HepG2 (cell line): ENCODE measurements at regions not wholly inside any gene's neighbourhood (a gene's known extent, or its start where the extent isn't known, plus 50 kb on each side); places are given as distances from the start of the nearest gene placed in this dataset.

ENCODE experiments used
- ATAC-seq: fragments of 200-7000 bp; cut with Tn5 transposase; 3 replicates; pipeline ENCODE4 v1.9.1; 2020; ENCODE audit warnings: mild to moderate bottlenecking, moderate library complexity
- BruUV-seq: library from RNA; stranded (reverse); fragments of 400-500 nt; replicated peaks from 2 replicates; lab custom pipeline; 2021; lab: Mats Ljungman, UMichigan
- CTCF ChIA-PET: fragments of 300-600 bp; formaldehyde crosslinking; extraction: SDS; loops from one replicate; lab custom pipeline; 2021; ENCODE audit warnings: low total read pairs, inconsistent platforms, low intra/inter-chr PET ratio; lab: Yijun Ruan, JAX
- POLR2A ChIA-PET: fragments of 350-600 bp; sonication (Branson Sonifier 250); formaldehyde crosslinking; loops from one replicate; lab custom pipeline; 2020; ENCODE audit warnings: antibody characterized with exemption, inconsistent platforms; lab: Yijun Ruan, JAX
- DNase-seq: peaks from one replicate; pipeline ENCODE4 v3.0.0-alpha.2; 2015; ENCODE audit warnings: low spot score
- FAIRE-seq: peaks from 3 replicates; lab custom pipeline; 2011; peaks lifted over from hg19 to GRCh38; lab: Jason Lieb, UNC
- H2AFZ ChIP-seq: one replicate; pipeline ENCODE4 v1.6.1; 2011; ENCODE audit warnings: low read length, inconsistent platforms
- H3K27ac ChIP-seq: fragments of 300-600 bp; 3 replicates; pipeline ENCODE4 v1.8.0; 2011; ENCODE audit warnings: mixed run types, mild to moderate bottlenecking, mixed read lengths, low read length, inconsistent platforms; ENCODE audit not compliant: insufficient read depth; ENCODE audit errors: extremely low read length
- H3K27me3 ChIP-seq, 2 experiments: fragments of 200-600 bp in 1 of 2; 2 replicates in 1 of 2; 3 replicates in 1 of 2; pipeline versions ENCODE4 v1.6.0 to v1.8.0; 2011; ENCODE audit warnings: low read length in 2 of 2, mild to moderate bottlenecking in 2 of 2, moderate library complexity in 2 of 2, inconsistent platforms in 1 of 2; ENCODE audit not compliant: insufficient read depth in 2 of 2, control insufficient read depth in 1 of 2
- H3K36me3 ChIP-seq, 2 experiments: fragments of 200-600 bp in 1 of 2; replicated peaks in 1 of 2; 2 replicates in 1 of 2; 3 replicates in 1 of 2; pipeline versions ENCODE4 v1.5.1 to v1.8.0; 2011; ENCODE audit warnings: low read length in 2 of 2, inconsistent platforms in 1 of 2; ENCODE audit not compliant: insufficient read depth in 2 of 2, control insufficient read depth in 1 of 2
- H3K4me1 ChIP-seq: 2 replicates; pipeline ENCODE4 v1.5.1; 2012; ENCODE audit warnings: low read length, inconsistent platforms; ENCODE audit not compliant: insufficient read depth
- H3K4me2 ChIP-seq: 2 replicates; pipeline ENCODE4 v1.6.0; 2011; ENCODE audit warnings: low read depth, low read length, inconsistent platforms
- H3K4me3 ChIP-seq, 3 experiments: fragments of 200-600 bp in 1 of 3; sonication (generic), shearing (Covaris generic) in 1 of 3; replicated peaks in 1 of 3; 2 replicates each; pipeline ENCODE4 v1.5.1; 2011 to 2016; ENCODE audit warnings: low read length in 3 of 3, inconsistent platforms in 2 of 3, low read depth in 2 of 3, mild to moderate bottlenecking in 2 of 3, control low read depth in 1 of 3, mixed read lengths in 1 of 3; ENCODE audit not compliant: insufficient read depth in 1 of 3
- H3K79me2 ChIP-seq: one replicate; pipeline ENCODE4 v1.6.1; 2011; ENCODE audit warnings: low read length, inconsistent platforms; ENCODE audit not compliant: insufficient read depth
- H3K9ac ChIP-seq: 2 replicates; pipeline ENCODE4 v1.6.0; 2011; ENCODE audit warnings: mild to moderate bottlenecking, low read depth, low read length, inconsistent platforms; ENCODE audit not compliant: insufficient read depth
- H3K9me3 ChIP-seq: 2 replicates; pipeline ENCODE4 v1.5.1; 2012; ENCODE audit warnings: mild to moderate bottlenecking, low read length
- H4K20me1 ChIP-seq: 2 replicates; pipeline ENCODE4 v1.6.0; 2011; ENCODE audit warnings: inconsistent platforms, mild to moderate bottlenecking, low read length, moderate library complexity; ENCODE audit not compliant: insufficient read depth
- ZNF331 ChIP-seq: sonication (generic); formaldehyde crosslinking; IDR thresholded peaks from 2 replicates; pipeline ENCODE4 v1.4.0; 2020; ENCODE audit warnings: missing genetic modification reagents
- ZNF34 ChIP-seq: sonication (generic); formaldehyde crosslinking; IDR thresholded peaks from 2 replicates; pipeline ENCODE4 v1.4.0; 2020; ENCODE audit warnings: mild to moderate bottlenecking, missing genetic modification reagents, borderline replicate concordance
- ZNF354B ChIP-seq: sonication (generic); formaldehyde crosslinking; IDR thresholded peaks from 2 replicates; pipeline ENCODE4 v1.8.0; 2022; ENCODE audit warnings: mild to moderate bottlenecking, missing genetic modification reagents
- ZNF512 ChIP-seq: sonication (generic); formaldehyde crosslinking; IDR thresholded peaks from 2 replicates; pipeline ENCODE4 v1.4.0; 2020; ENCODE audit warnings: mild to moderate bottlenecking, missing genetic modification reagents
- ZZZ3 ChIP-seq: sonication (generic); formaldehyde crosslinking; IDR thresholded peaks from 2 replicates; pipeline ENCODE4 v1.4.0; 2020; ENCODE audit warnings: missing genetic modification reagents, mild to moderate bottlenecking, borderline replicate concordance
- WGBS: methylation state at CpG from one replicate; pipeline ENCODE4 v1.1.6; 2017; ENCODE audit warnings: low lambda C conversion rate; 5-methylcytosine and 5-hydroxymethylcytosine counted together
- in situ Hi-C: cut with HindIII; loops from 2 replicates; pipeline ENCODE4 v1.10.0; 2017; ENCODE audit warnings: low pct_unique_long_range_greater_than_20kb; ENCODE audit not compliant: extremely low pct_ligation_motif_present
- intact Hi-C: fragments of 100-400 bp; cut with micrococcal nuclease; formaldehyde crosslinking; loops from one replicate; pipeline ENCODE4 v1.10.0; 2022; ENCODE audit not compliant: unreplicated experiment
- TF ChIP-seq, protein P1 (sequence below): fragments of 450-650 bp; IDR thresholded peaks from 2 replicates; pipeline ENCODE4 v1.6.1; 2017; ENCODE audit warnings: mild to moderate bottlenecking

- TF ChIP-seq ZNF512 (CRISPR knock-in tag): no peak
- TF ChIP-seq, all 625 proteins: peak for 0
Measured at GRCh38 chr3:187975561-187976364, 178.2 kb upstream of the LPP start (continued).

DNA sequence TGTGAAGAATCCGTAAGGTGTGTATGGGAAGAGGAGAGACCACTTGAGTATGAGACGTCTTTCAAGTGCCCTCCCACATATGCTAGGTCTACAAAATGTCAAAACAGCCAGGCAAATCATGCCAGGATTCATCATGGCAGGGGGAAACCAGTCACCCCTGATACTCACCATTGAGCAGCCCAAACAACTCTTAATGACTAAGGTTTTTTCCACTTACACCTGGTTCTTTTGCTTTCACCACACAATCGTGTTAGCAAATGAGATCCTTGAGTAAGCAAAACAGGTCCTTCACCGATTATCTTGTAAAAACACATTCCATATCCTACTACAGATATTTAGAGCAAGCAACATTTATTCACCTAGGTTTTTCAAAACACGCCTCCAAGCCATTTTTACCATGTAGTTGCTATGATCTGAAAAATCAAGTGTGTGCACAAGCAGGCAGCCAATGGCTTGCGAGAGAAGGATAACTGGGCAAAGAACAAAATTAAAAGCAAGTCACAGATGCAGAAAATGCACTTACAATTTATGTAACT lies 177.5 kb upstream of the LPP start:
- ChIA-PET CTCF (no interaction called here), POLR2A (no interaction called here)
- Histone ChIP-seq H3K9me3 (peaks cover 6% of the 10 kb centered on the region; the same call in 1 of the 2 replicates), H3K27me3 (no peaks in the 10 kb centered on the region), H3K36me3 (no peaks in the 10 kb centered on the region), H4K20me1 (no peaks in the 10 kb centered on the region), H3K4me2 (no peak overlapping the region), H3K27ac (no peak overlapping the region), H2AFZ (no peak overlapping the region), H3K9ac (no peak overlapping the region), H3K4me1 (peaks cover 36% of the 10 kb centered on the region), H3K4me3 (no peak overlapping the region), H3K79me2 (no peaks in the 10 kb centered on the region)
- no peak for ATAC-seq
- TF ChIP-seq ZNF354B (no peak), ZZZ3 (no peak), ZNF331 (CRISPR knock-in tag) (no peak), ZNF34 (no peak)
- TF ChIP-seq, protein P1, sequence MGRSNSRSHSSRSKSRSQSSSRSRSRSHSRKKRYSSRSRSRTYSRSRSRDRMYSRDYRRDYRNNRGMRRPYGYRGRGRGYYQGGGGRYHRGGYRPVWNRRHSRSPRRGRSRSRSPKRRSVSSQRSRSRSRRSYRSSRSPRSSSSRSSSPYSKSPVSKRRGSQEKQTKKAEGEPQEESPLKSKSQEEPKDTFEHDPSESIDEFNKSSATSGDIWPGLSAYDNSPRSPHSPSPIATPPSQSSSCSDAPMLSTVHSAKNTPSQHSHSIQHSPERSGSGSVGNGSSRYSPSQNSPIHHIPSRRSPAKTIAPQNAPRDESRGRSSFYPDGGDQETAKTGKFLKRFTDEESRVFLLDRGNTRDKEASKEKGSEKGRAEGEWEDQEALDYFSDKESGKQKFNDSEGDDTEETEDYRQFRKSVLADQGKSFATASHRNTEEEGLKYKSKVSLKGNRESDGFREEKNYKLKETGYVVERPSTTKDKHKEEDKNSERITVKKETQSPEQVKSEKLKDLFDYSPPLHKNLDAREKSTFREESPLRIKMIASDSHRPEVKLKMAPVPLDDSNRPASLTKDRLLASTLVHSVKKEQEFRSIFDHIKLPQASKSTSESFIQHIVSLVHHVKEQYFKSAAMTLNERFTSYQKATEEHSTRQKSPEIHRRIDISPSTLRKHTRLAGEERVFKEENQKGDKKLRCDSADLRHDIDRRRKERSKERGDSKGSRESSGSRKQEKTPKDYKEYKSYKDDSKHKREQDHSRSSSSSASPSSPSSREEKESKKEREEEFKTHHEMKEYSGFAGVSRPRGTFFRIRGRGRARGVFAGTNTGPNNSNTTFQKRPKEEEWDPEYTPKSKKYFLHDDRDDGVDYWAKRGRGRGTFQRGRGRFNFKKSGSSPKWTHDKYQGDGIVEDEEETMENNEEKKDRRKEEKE: no peak
- WGBS: 94% methylated on average over 6 of the region's 6 CpGs
- no peak for DNase-seq
- no TSS peak for BruUV-seq
- in situ Hi-C loops: no loop called here
- no peak for FAIRE-seq
- intact Hi-C loops: no loop called here
